Keratinocyte (primary cell): ENCODE measurements at regions not wholly inside any gene's neighbourhood (a gene's known extent, or its start where the extent isn't known, plus 50 kb on each side); places are given as distances from the start of the nearest gene placed in this dataset.

ENCODE experiments used
- DNase-seq: peaks from one replicate; pipeline ENCODE4 v3.0.0-alpha.2; 2011; ENCODE audit warnings: low read depth, missing footprints, low spot score
- FAIRE-seq: peaks from 2 replicates; lab custom pipeline; 2011; peaks lifted over from hg19 to GRCh38; lab: Jason Lieb, UNC
- H2AFZ ChIP-seq: 2 replicates; pipeline ENCODE4 v1.6.0; 2012; ENCODE audit warnings: low read length, control low read depth, inconsistent platforms; ENCODE audit not compliant: control insufficient read depth
- H3K27ac ChIP-seq: 2 replicates; pipeline ENCODE4 v1.5.1; 2011; ENCODE audit warnings: low read length; ENCODE audit not compliant: control insufficient read depth, insufficient read depth
- H3K27me3 ChIP-seq: 3 replicates; pipeline ENCODE4 v1.6.0; 2011; ENCODE audit warnings: low read length; ENCODE audit not compliant: control insufficient read depth, insufficient read depth; ENCODE audit errors: extremely low read depth
- H3K36me3 ChIP-seq, 2 experiments: 2 replicates in 1 of 2; 3 replicates in 1 of 2; pipeline ENCODE4 v1.5.1; 2011; ENCODE audit warnings: low read length in 2 of 2, mild to moderate bottlenecking in 1 of 2; ENCODE audit not compliant: control insufficient read depth in 2 of 2, insufficient read depth in 2 of 2; ENCODE audit errors: extremely low read depth in 1 of 2
- H3K4me1 ChIP-seq: 3 replicates; pipeline ENCODE4 v1.5.1; 2011; ENCODE audit warnings: low read length; ENCODE audit not compliant: control insufficient read depth, insufficient read depth; ENCODE audit errors: extremely low read depth
- H3K4me2 ChIP-seq: 3 replicates; pipeline ENCODE4 v1.6.0; 2011; ENCODE audit warnings: low read depth, low read length; ENCODE audit not compliant: control insufficient read depth, insufficient read depth; ENCODE audit errors: extremely low read depth
- H3K4me3 ChIP-seq, 3 experiments: fragments of 200-600 bp in 1 of 3; sonication (generic) in 1 of 3; 2 replicates in 2 of 3; 3 replicates in 1 of 3; pipeline ENCODE4 v1.5.1; 2011 to 2016; ENCODE audit warnings: low read length in 3 of 3, mild to moderate bottlenecking in 3 of 3, control low read depth in 2 of 3, inconsistent platforms in 1 of 3, low read depth in 1 of 3, mixed read lengths in 1 of 3, mixed run types in 1 of 3, moderate library complexity in 1 of 3; ENCODE audit not compliant: control insufficient read depth in 2 of 3, insufficient read depth in 2 of 3; ENCODE audit errors: extremely low read depth in 1 of 3
- H3K79me2 ChIP-seq: 2 replicates; pipeline ENCODE4 v1.6.0; 2012; ENCODE audit warnings: low read length; ENCODE audit not compliant: control insufficient read depth, insufficient read depth
- H3K9ac ChIP-seq: 3 replicates; pipeline ENCODE4 v1.6.0; 2011; ENCODE audit warnings: low read length; ENCODE audit not compliant: control insufficient read depth, insufficient read depth; ENCODE audit errors: extremely low read depth
- H3K9me1 ChIP-seq: 3 replicates; pipeline ENCODE4 v1.6.0; 2011; ENCODE audit warnings: low read length; ENCODE audit not compliant: control insufficient read depth, insufficient read depth; ENCODE audit errors: extremely low read depth
- H3K9me3 ChIP-seq: 2 replicates; pipeline ENCODE4 v1.5.1; 2012; ENCODE audit warnings: low read depth, low read length; ENCODE audit not compliant: control insufficient read depth
- H4K20me1 ChIP-seq: 3 replicates; pipeline ENCODE4 v1.6.0; 2011; ENCODE audit warnings: low read length; ENCODE audit not compliant: control insufficient read depth, insufficient read depth; ENCODE audit errors: extremely low read depth
- CTCF ChIP-seq, 3 experiments: IDR thresholded peaks in 1 of 3; conservative IDR thresholded peaks in 1 of 3; optimal IDR thresholded peaks in 1 of 3; 2 replicates in 2 of 3; 3 replicates in 1 of 3; pipeline versions ENCODE3 to v1.5.1; 2011; ENCODE audit warnings: low read length in 3 of 3, mild to moderate bottlenecking in 3 of 3, moderate library complexity in 2 of 3, control low read depth in 1 of 3, inconsistent platforms in 1 of 3; ENCODE audit not compliant: insufficient read depth in 2 of 3; ENCODE audit errors: extremely low read depth in 1 of 3
- EZH2 ChIP-seq: IDR thresholded peaks from one replicate; pipeline ENCODE4 v1.6.1; 2012; ENCODE audit warnings: inconsistent platforms, mild to moderate bottlenecking, low read length, moderate library complexity
- dilution Hi-C: fragments of 300-500 bp; cut with MboI; formaldehyde crosslinking; loops from one replicate; pipeline ENCODE4 v1.7.0; 2020; ENCODE audit warnings: low sequenced_read_pairs; ENCODE audit not compliant: extremely low pct_ligation_motif_present

- no peak overlapping the region for H3K4me2 ChIP-seq
- no peak overlapping the region for H2AFZ ChIP-seq
- TF ChIP-seq EZH2 (no peak), CTCF (optimal IDR thresholded peaks at IDR 0.05 in 1 of 3, IDR thresholded peaks at IDR 0.05 in 1 of 3, conservative IDR thresholded peaks at IDR 0.05 in 1 of 3; ENCODE audit: extremely low read depth in 1 of 3, insufficient read depth in 2 of 3, low read length in 3 of 3) (no peak)
- dilution Hi-C loops, result no loop called here
- H3K4me3 ChIP-seq, result no peak overlapping the region
- no peaks in the 10 kb centered on the region for H3K79me2 ChIP-seq
- no peak overlapping the region for H3K9ac ChIP-seq
- H3K27ac ChIP-seq, result no peak overlapping the region
- no peaks in the 10 kb centered on the region for H3K9me1 ChIP-seq
- FAIRE-seq, result no peak
- H4K20me1 ChIP-seq, result no peaks in the 10 kb centered on the region
- H3K36me3 ChIP-seq, result no peaks in the 10 kb centered on the region
- H3K27me3 ChIP-seq, result no peaks in the 10 kb centered on the region
- no peaks in the 10 kb centered on the region for H3K4me1 ChIP-seq
- no peak for DNase-seq
- no peaks in the 10 kb centered on the region for H3K9me3 ChIP-seq
Measured at GRCh38 chr2:133787651-133788050, 219.4 kb upstream of the NCKAP5 start.

- Histone ChIP-seq H3K27me3 (no peaks in the 10 kb centered on the region), H2AFZ (no peak overlapping the region), H3K27ac (no peak overlapping the region), H3K36me3 (no peaks in the 10 kb centered on the region), H3K4me2 (no peak overlapping the region), H3K9ac (no peak overlapping the region), H3K9me3 (no peaks in the 10 kb centered on the region), H3K4me3 (no peak overlapping the region), H3K4me1 (no peaks in the 10 kb centered on the region), H3K9me1 (no peaks in the 10 kb centered on the region), H3K79me2 (no peaks in the 10 kb centered on the region), H4K20me1 (no peaks in the 10 kb centered on the region)
- no peak for DNase-seq
- dilution Hi-C loops, result no loop called here
- no peak for FAIRE-seq
- TF ChIP-seq EZH2 (no peak), CTCF (optimal IDR thresholded peaks at IDR 0.05 in 1 of 3, IDR thresholded peaks at IDR 0.05 in 1 of 3, conservative IDR thresholded peaks at IDR 0.05 in 1 of 3; ENCODE audit: extremely low read depth in 1 of 3, insufficient read depth in 2 of 3, low read length in 3 of 3) (no peak)
Measured at GRCh38 chr2:133788386-133788785, 220.1 kb upstream of the NCKAP5 start.
